ENCODE measurements at regions not wholly inside any gene's neighbourhood (a gene's known extent, or its start where the extent isn't known, plus 50 kb on each side); places are given as distances from the start of the nearest gene placed in this dataset.

GRCh38 chr10:58991856-58992255 is 184.6 kb upstream of the PHYHIPL start:
- Histone ChIP-seq H4K20me1 (ENCODE audit: insufficient read depth, low read length) (no peaks in the 10 kb centered on the region), H3K36me3 (ENCODE audit: control insufficient read depth, insufficient read depth, low read length) (no peaks in the 10 kb centered on the region), H3K9ac (ENCODE audit: low read depth, low read length) (no peak overlapping the region), H3K9me1 (ENCODE audit: insufficient read depth, low read length) (no peaks in the 10 kb centered on the region), H2AK9ac (replicated peaks; ENCODE audit: low read depth, low read length, poor library complexity) (no peak overlapping the region), H3K23ac (ENCODE audit: low read depth, low read length) (no peak overlapping the region), H2AFZ (replicated peaks; ENCODE audit: low read length, poor library complexity) (no peak overlapping the region), H3K56ac (ENCODE audit: extremely low read depth, insufficient read depth, low read length) (no peak overlapping the region), H2BK120ac (ENCODE audit: low read depth, low read length) (no peak overlapping the region), H3K27ac (ENCODE audit: insufficient read depth, low read length) (no peak overlapping the region), H3K4me2 (ENCODE audit: low read depth, low read length) (no peak overlapping the region), H2BK20ac (ENCODE audit: low read depth, low read length) (no peak overlapping the region), H2BK15ac (ENCODE audit: low read depth, low read length) (no peak overlapping the region), H3K4me3 (ENCODE audit: insufficient read depth, low read depth, low read length) (no peak overlapping the region), H3K4me1 (ENCODE audit: control insufficient read depth, insufficient read depth, low read length) (no peaks in the 10 kb centered on the region), H3K27me3 (ENCODE audit: control insufficient read depth, insufficient read depth, low read length) (peaks cover 3% of the 10 kb centered on the region), H3K79me1 (ENCODE audit: low read depth in 1 of 2, low read length in 2 of 2) (no peaks in the 10 kb centered on the region), H2BK5ac (ENCODE audit: low read depth, low read length, poor library complexity, severe bottlenecking) (no peak overlapping the region), H2AK5ac (ENCODE audit: low read depth, low read length) (no peak overlapping the region), H4K8ac (ENCODE audit: low read depth in 2 of 2, low read length in 2 of 2) (no peak overlapping the region), H3K14ac (replicated peaks; ENCODE audit: low read depth, low read length) (no peak overlapping the region), H3K18ac (ENCODE audit: low read depth, low read length) (no peak overlapping the region), H4K91ac (ENCODE audit: insufficient read depth, low read depth, low read length) (no peak overlapping the region), H3K4ac (ENCODE audit: low read depth, low read length) (no peak overlapping the region), H3K9me3 (ENCODE audit: control insufficient read depth, insufficient read depth, low read length) (no peaks in the 10 kb centered on the region), H4K5ac (ENCODE audit: low read depth, low read length) (no peak overlapping the region)
- intact Hi-C loops (cut with micrococcal nuclease), result no loop called here
- ChIA-PET CTCF (interaction anchor here (0.7 kb wide), 1 partner anchor 588 kb away, joined by 3 read pairs; no protein-coding TSS in a partner anchor), POLR2A (ENCODE audit: unreplicated experiment) (no interaction called here)
- TF ChIP-seq BHLHE40 (IDR thresholded peaks at IDR 0.05; ENCODE audit: low read depth, low read length), result no peak
- no peak for TF ChIP-seq CTCF (conservative IDR thresholded peaks at IDR 0.05; ENCODE audit: low read depth, low read length)
- no peak for TF ChIP-seq MAZ (IDR thresholded peaks at IDR 0.05; ENCODE audit: borderline replicate concordance, low read depth, low read length)
- TF ChIP-seq RFX5 (IDR thresholded peaks at IDR 0.05; ENCODE audit: low read depth, low read length), result no peak
- TF ChIP-seq POLR2A (IDR thresholded peaks at IDR 0.05; ENCODE audit: low read depth, low read length), result no peak
- TF ChIP-seq CHD1 (IDR thresholded peaks at IDR 0.05; ENCODE audit: low read depth, low read length), result no peak
- TF ChIP-seq RCOR1 (IDR thresholded peaks at IDR 0.05; ENCODE audit: insufficient replicate concordance, low read length), result no peak
- TF ChIP-seq FOS (IDR thresholded peaks at IDR 0.05; ENCODE audit: low read depth, low read length), result no peak
- no peak for TF ChIP-seq MAFK (IDR thresholded peaks at IDR 0.05; ENCODE audit: low read depth, low read length)
- TF ChIP-seq RAD21 (IDR thresholded peaks at IDR 0.05; ENCODE audit: low read length), result no peak
- no peak for TF ChIP-seq USF2 (IDR thresholded peaks at IDR 0.05; ENCODE audit: low read depth, low read length)
- TF ChIP-seq CEBPB (IDR thresholded peaks at IDR 0.05; ENCODE audit: low read depth, low read length), result no peak
- no peak for TF ChIP-seq MXI1 (IDR thresholded peaks at IDR 0.05; ENCODE audit: borderline replicate concordance, low read depth, low read length)
- TF ChIP-seq NFE2L2 (IDR thresholded peaks at IDR 0.05; ENCODE audit: low read depth, low read length), result no peak
- TF ChIP-seq SMC3 (IDR thresholded peaks at IDR 0.05; ENCODE audit: low read depth, low read length), result no peak
- no peak for TF ChIP-seq ELK1 (IDR thresholded peaks at IDR 0.05; ENCODE audit: borderline replicate concordance, low read depth, low read length)
- ATAC-seq (ENCODE audit: low read depth) (no peak), DNase-seq (no peak)
- no TSS peak for BruUV-seq (replicated peaks)
- dilution Hi-C loops (cut with HindIII; ENCODE audit: low sequenced_read_pairs, unreplicated experiment), result no loop called here
- in situ Hi-C loops (cut with MboI; ENCODE audit: low sequenced_read_pairs), result no loop called here
